ENCODE measurements at regions not wholly inside any gene's neighbourhood (a gene's known extent, or its start where the extent isn't known, plus 50 kb on each side); places are given as distances from the start of the nearest gene placed in this dataset.

GRCh38 chr4:22593933-22594332 is 78.1 kb upstream of the ADGRA3 start:
- no peak for TF ChIP-seq CTCF (IDR thresholded peaks at IDR 0.05)
- no peak for TF ChIP-seq POLR2A (IDR thresholded peaks at IDR 0.05)
